ENCODE measurements at regions not wholly inside any gene's neighbourhood (a gene's known extent, or its start where the extent isn't known, plus 50 kb on each side); places are given as distances from the start of the nearest gene placed in this dataset.

DNA sequence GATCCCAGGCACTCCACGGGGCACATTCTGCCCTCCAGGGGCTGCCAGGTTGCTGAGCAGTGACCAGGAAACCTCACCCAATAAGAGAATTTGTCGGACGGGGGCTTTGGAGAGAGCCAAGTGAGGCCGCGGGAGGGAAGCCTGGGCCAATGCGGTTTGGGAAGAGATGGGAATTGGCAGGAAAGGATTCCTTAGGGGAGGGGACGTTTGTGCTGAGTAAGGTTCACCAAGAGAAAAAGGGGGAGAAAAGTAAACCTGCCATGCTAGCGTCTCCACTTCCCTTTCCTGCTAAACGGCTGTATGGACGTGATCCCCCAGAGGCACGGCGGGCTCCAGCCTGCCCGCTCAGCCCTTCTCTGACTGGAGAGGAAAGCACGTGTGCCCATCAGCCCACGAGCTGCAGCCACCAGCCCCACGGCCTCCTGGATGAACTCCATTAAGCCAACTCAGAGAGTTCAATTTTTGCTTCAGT, 194.4 kb upstream of the ID2 start:
- TF ChIP-seq, protein P1, sequence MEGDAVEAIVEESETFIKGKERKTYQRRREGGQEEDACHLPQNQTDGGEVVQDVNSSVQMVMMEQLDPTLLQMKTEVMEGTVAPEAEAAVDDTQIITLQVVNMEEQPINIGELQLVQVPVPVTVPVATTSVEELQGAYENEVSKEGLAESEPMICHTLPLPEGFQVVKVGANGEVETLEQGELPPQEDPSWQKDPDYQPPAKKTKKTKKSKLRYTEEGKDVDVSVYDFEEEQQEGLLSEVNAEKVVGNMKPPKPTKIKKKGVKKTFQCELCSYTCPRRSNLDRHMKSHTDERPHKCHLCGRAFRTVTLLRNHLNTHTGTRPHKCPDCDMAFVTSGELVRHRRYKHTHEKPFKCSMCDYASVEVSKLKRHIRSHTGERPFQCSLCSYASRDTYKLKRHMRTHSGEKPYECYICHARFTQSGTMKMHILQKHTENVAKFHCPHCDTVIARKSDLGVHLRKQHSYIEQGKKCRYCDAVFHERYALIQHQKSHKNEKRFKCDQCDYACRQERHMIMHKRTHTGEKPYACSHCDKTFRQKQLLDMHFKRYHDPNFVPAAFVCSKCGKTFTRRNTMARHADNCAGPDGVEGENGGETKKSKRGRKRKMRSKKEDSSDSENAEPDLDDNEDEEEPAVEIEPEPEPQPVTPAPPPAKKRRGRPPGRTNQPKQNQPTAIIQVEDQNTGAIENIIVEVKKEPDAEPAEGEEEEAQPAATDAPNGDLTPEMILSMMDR (conservative IDR thresholded peaks at IDR 0.05; ENCODE audit: low read length) = no peak
- TF ChIP-seq EZH2phosphoT487 (IDR thresholded peaks at IDR 0.05; ENCODE audit: borderline replicate concordance) = no peak

Data from Loucy (cell line).